GM19468 (cell line): ENCODE measurements at regions not wholly inside any gene's neighbourhood (a gene's known extent, or its start where the extent isn't known, plus 50 kb on each side); places are given as distances from the start of the nearest gene placed in this dataset.

ENCODE experiments used
- ATAC-seq: cut with Tn5 transposase; IDR thresholded peaks from one replicate; pipeline ENCODE4 v1.9.1; 2021; ENCODE audit warnings: mild to moderate bottlenecking, moderate library complexity, moderate number of reproducible peaks; ENCODE audit not compliant: unreplicated experiment; ENCODE audit errors: extremely low read depth

GRCh38 chr2:6723865-6724604, 141.7 kb downstream of the CMPK2 start:
- ATAC-seq = no peak

DNA sequence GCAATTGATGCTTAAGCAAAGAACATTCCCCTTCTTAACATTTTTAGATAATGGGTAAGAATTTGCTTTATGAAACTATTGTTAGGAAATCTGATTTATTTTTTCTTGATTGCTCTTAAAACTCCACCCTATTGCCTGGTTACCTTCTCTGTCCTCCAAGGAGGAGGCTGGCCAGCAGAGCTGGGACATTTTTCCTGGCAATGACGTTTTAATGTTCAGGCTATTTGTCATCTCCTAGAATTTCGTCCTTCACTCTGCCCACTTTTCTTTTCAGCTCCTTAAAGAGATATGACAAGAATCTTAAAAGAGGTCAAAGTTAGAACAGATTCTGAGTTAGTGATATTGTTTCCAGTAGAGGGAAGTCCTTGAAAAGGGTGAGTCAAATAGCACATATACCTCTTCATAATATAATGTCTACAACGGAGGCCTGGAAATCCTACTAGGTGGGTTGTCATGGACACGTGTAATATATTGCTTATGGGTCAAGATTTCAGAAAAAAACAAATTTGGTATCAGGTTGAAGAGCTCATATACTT, 141.0 kb downstream of the CMPK2 start:
- no peak for ATAC-seq

DNA sequence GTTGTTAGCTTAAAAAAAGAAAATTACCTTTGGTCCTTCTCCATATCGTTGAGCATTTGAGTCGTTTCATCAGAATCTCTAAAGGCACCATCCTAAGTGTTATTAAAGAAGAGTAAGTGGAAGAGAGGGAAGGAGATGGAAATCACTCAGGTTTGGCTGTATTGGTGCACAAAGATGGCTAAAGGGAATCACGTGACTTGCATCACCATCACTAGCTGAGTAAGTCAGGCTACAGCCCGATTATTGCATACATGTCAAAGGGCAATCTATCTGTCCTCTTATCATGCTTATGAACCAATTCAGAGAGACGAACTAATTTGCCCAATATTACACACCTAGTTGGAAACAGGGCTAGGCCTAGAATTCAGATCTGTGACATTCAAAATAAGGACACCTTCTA, 137.6 kb downstream of the CMPK2 start:
- no peak for ATAC-seq

DNA sequence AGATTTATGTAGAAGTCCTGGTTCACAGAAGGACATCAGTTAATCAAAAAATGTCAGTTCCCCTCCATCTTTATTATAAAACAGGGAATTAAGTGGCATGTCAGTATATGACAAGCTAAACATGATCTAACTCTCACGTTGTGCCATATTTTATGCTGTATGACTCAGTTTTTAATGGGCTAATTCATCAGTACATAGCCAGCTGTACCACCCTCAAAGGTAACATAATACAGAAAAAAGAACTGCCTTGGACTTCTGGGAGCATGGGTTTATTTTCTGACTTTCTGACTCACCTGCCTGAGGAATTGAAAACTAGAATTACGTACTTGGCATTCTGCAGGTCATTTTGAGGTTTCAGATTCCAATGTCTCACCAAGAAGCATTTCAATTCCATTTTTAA, 135.7 kb downstream of the CMPK2 start:
- no peak for ATAC-seq

DNA sequence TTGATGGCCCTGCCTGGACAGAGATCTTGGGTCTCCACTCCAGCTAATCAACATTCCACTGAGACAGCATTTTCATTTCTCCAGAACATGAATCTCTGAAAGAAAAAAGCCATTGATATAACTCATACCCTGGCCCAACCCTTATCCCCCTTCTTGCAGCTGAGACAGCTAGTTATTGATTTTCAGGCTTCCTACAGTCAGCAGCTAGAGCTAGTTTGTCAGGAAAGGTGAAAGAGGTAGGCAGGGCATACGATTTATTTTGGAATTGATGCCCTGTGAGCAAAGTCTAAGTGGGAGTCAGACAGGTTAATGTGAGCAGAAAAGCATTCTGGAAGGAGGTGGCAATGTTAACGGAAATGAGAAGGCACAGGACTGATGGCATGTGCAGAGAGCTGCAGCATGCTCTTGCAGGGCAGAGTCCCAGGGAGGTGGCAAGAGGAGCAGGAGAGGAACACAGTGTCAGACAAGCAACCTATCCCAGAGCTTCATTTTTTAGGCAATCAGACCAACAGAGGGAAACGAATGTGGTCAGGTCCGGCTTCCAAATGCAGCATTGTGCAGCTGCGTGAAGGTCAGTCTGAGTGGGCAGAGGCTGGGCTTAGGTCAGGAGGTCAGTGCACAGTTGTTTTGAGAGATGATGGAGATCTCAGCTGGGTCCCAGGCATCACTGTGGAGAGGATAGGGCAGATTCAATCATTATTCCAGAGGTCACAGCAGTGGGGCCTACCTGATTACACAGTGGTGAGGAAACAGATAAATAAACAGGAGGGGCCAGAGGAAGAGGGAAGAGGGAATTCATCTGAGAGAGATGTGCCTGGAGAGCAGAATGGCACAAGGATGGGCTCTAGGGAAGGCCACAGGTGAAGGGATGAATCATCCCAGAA, 134.8 kb downstream of the CMPK2 start:
- no peak for ATAC-seq

DNA sequence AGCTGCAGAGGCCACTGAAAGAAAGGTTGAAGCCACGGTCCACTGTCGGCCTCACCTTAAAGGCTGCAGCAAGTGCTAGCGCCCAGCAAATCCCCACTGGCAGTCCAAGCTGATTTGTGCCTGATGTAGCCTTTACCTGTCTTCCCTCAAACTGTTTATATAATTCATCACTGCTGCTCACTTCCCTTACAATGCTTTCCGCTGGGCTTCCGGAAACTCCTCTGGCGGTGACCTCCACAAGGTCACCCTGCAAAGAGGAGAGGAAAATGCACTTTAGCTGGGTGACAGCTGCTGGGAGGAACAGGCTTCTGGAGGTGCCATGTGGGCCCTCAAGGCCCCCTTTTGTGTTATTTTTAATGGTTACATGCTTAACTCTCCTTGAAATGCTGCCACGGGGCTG, 126.2 kb downstream of the CMPK2 start:
- no peak for ATAC-seq

- ATAC-seq = no peak
Observed at GRCh38 chr2:6741229-6741628, 124.5 kb downstream of the CMPK2 start.

DNA sequence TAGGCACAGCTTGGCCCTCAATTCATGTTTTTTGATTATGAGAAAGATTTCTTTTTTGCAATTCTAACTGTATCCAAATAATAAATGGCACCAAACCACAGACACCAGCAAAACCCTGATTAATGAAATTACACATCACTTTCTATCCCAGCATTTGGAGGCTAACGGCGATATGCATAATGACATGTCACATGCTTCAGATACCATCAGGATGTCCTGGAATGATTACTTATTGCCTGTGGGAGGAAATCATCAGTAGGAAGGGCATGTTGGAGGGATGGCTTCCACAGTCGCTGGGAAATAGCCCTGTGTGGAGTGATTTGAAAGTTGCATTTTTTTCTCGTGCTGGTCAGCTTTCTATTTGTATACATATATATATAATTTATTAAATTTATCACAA, 121.7 kb downstream of the CMPK2 start:
- ATAC-seq = no peak

GRCh38 chr2:6747433-6747832, 118.3 kb downstream of the CMPK2 start:
- ATAC-seq = no peak

DNA sequence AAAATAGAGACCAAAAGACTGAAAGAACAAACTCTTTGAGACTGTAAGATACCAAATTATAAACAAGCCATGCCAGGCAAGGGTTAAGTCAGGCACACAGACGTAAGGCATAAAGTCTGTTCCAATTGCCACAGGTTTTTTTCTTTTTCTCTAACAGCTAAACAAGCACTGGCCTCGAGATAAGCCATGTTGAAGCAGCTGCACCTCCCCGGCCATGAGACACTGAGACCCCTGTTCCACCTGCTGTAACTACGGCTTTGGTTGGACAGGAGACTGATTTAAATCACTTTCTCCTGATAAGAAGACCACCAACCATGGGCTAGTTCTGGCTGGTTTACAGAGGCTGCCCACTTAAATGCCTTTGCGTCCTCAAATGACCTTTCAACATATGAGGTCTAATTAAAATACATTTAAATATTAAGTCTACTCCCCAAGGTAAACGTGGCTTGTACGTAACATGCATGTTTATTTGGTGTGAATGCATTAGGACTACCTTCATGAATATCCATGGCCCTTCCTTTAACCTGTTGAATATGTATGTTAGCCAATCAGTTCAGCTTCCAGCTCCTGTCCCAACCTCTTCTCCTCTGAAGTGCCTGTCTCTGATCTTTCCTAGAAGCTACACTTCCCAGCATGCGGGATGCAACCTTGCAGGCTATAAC, 117.2 kb downstream of the CMPK2 start:
- no peak for ATAC-seq

- ATAC-seq = no peak
Observed at GRCh38 chr2:6749962-6750361, 115.7 kb downstream of the CMPK2 start.

GRCh38 chr2:6750411-6751158, 115.1 kb downstream of the CMPK2 start:
- no peak for ATAC-seq

GRCh38 chr2:6754419-6754818, 111.3 kb downstream of the CMPK2 start:
- no peak for ATAC-seq

DNA sequence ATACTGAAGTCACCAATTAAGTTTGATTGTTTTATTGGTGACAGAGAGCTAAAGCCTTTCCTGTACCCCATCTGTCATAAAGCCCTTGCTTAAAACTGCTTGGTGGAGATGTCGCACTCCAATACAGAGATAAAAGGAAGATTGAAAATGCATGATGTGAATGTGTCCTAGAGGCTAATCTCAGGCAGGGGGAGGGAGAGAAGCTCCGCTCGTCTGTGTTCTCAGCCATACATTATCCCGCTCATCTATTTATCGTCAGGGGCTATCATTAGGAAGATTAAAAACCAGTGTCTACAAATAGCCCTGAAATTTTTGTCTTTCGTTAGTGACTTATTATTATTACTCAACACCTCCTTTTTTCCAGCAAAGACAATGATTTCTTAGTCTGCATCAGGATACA, 110.3 kb downstream of the CMPK2 start:
- ATAC-seq = no peak

GRCh38 chr2:6757215-6757614, 108.5 kb downstream of the CMPK2 start:
- no peak for ATAC-seq

DNA sequence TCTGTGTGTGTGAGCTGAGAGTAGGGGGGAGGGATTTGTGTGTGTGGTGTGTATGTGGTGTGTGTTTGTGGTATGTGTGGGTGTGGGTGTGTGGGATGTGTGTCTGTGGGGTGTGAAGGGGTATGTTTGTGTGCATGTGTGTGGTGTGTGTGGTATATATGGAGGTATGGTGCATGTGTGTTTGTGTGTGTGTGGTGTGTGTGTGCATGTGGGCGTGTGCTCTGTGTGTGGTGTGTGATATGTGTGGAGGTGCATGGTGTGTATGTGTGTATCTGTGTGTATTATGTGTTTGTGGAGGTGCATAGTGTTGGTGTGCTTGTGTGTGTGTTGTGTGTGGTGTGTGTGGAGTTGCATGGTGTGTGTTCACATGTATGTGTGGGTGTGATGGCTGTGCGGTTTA, 106.0 kb downstream of the CMPK2 start:
- no peak for ATAC-seq

DNA sequence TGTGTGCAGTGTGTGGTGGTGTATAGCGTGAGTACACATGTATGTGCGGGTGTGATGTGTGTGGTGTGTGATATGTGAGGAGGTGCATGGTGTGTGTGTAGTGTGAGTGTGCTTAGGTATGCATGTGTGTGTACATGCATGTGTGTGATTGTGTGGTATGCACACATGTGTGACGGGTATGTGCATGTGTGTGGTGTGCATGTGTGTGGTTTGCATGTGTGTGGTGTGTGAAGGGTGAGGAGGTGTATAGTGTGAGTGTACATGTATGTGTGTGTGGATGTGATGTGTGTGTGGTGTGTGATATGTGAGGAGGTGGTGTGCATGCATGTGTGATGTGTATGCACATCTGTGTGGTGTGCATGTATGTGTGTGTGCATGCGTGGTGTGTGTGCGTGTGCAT, 105.6 kb downstream of the CMPK2 start:
- no peak for ATAC-seq

GRCh38 chr2:6764968-6765723, 100.6 kb downstream of the CMPK2 start:
- no peak for ATAC-seq

GRCh38 chr2:6769346-6769745, 96.4 kb downstream of the CMPK2 start:
- no peak for ATAC-seq
